HT-29 (cell line): ENCODE measurements at regions not wholly inside any gene's neighbourhood (a gene's known extent, or its start where the extent isn't known, plus 50 kb on each side); places are given as distances from the start of the nearest gene placed in this dataset.
"Not testable (repeated sequence)": the region's sequence is repeated elsewhere in the genome, so short reads cannot be mapped to it uniquely, and the experiment has no call there.

Experiments used
- DNase-seq: peaks from one replicate; pipeline ENCODE4 v3.0.0-alpha.2; 2015; ENCODE audit warnings: low spot score

GRCh38 chr11:81303038-81303664 is 1430.5 kb downstream of the FAM181B start:
- DNase-seq, result no peak

DNA sequence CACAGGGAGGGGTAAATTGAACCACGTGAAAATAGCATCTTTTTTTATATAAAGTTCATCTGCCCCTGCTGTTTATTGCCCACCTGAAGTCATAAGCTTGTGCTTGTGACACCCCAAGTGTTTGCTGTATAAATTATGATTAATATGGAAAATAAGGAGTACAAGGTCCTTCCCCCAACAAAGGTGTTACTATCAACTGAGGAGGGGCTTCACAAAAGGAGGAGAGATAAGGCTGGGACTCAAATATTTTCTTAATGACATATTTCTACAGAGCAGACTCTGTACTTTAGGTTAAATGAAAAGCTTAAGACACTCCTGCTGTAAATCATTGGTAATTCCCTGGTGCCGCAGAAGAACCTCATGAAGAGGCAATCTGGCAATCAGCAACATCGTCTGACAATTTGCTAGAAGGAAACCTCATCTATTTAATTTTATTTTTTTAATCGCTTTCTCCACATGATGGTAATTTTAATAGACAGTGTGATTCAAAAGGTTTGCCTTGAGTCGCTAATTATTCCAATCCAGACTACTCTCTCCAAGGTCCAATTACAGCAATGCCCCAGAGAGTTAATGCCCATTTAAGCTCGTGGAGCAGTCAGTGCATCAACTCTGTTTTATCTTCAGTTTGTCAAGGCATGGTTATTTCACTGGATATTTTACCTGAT is 1432.4 kb downstream of the FAM181B start:
- no peak for DNase-seq

DNA sequence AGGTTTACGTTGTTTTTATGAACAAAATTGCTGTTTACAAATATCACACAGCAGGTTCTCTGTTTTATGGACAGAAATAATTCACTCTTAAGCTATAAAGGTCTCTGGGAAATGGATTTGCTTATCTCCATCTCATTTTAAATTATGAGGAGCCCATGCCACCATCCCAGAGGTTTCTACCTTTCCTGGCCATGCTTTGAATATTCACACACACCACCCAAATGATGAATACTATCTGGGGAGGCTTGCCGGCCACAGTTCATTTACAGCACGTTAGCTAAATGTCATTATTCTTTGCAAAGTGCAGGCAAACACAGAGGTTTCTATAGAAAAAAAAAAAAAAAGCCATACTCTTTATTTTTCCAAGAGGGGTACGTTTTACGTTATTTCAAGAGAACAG is 1446.7 kb downstream of the FAM181B start:
- no peak for DNase-seq

DNA sequence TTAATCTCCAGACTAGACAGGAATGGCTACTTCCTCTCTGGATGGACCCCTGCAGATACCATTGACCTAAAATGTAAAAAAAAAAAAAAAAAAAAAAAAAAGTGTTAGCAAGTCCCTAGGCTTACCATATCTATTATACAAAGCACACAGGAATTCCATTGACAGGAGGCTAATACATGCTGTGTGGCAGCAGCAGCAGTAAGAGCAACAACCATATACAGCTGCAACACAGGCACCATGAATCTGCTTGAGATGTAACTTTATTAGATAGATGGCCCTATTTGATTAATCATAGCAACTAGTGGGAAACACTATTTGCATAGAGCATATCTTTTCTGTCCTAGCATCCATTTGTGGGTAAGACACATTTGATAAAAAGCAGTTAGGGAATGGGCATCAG is 1447.1 kb downstream of the FAM181B start:
- no peak for DNase-seq

DNA sequence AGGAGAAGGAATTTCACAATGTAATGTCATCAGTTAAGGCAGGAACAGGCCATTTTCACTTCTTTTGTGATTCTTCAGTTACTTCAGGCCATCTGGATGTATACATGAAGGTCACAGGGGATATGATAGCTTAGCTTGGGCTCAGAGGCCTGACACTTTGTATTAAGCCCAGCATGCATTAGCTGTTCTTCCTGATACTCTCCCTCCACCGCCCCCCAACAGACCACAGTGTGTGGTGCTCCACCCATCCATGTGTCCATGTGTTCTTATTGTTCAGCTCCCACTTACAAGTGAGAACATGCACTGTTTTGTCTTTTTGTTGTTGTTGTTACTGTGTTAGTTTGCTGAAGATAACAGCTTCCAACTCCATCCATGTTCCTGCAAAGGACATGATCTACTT is 1453.4 kb downstream of the FAM181B start:
- not testable (repeated sequence) for DNase-seq

DNA sequence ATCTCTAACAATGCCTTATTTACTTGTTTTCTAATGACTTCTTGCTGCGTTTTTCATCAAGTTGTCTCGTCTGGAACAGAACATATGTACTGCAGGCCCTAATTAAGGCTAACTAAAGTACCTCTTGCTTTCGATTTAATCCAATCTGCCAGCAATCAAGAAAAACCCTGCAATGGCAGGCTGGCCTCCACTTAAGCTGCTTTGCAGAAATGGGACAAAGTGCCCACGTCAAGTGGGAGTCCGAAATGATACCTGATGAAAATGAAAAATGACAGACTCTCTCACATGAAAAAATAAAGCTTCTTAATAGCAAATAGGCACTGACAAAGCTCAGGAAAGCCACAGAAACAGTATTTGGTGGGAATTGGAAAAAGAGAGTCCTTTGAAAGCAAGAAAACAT is 1454.7 kb downstream of the FAM181B start:
- DNase-seq, result no peak

- no peak for DNase-seq
Observed at GRCh38 chr11:81270686-81271085, 1463.0 kb downstream of the FAM181B start.

DNA sequence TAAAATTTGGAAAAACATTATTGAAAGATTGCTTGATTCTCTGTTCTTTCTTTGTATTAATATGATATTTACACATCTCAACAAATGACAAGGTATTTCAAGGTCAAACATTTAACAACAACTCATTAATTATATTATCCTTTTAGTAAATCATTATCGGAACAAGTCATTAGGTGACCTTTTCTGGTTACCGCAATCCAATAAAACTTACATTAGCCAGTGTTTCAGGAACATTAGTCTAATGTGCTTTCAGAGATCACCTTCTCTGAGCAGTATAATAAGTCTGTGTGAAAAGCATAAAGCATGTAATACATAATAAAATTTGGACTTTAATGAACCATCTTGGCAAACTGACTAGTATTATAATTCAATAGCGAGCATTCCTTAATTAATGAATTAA is 1466.4 kb downstream of the FAM181B start:
- no peak for DNase-seq

DNA sequence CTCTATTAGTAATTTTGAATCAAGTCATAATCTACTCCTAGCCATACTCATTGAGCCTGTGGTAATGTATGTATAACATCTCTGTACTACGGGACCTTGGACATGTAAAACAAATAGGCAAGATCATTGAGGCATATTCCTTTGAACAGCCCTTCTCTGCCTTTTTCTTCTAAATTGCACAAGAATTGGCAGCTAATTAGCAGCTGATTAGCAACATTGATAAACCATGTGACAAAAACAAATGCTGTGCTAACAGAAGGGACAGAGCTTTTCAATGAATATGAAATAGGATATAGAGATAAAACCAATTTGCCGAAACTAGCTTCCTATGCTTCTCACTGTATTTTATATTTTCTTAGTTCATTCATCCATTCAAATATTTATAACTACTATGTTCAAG is 1474.2 kb downstream of the FAM181B start:
- DNase-seq, result no peak

DNA sequence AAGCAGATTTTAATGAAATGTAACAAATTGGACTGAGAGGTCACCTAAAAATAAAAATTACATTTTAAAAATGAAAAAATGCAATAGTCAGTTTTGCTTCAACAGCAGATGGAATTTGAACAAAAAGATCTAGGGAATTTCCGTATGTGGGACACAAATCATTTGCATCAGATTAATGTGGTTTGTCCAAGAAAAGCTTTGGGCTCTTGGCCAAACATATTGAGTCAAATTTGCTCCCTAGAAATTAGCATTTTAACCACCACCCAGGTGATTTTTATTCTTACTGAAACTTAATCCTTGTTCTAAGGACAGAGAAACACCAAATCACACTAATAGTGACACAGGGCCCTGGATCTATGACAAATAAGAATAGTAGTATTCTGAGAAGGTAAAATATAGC is 1477.8 kb downstream of the FAM181B start:
- DNase-seq, result no peak

DNA sequence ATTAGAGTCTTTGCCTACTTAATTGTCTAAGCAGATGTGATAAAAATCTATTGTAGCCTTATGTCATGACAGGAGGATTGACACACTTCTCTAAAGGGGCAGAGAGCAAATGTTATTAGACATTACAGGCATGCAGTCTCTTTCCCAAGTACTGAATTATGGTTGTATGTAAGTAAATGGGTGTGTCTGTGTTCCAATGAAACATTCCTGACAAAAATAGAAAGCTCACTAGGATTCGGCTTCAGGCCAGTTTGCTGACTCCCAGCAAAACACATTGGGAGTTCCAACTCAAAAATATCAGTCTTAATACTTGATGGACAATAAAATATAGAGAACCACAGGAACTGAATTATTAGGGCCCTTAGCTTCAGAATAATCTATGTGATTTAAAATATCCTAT is 1480.4 kb downstream of the FAM181B start:
- DNase-seq, result no peak

- peak; percentile 54 for DNase-seq
Observed at GRCh38 chr11:81246941-81247340, 1486.7 kb downstream of the FAM181B start.

DNA sequence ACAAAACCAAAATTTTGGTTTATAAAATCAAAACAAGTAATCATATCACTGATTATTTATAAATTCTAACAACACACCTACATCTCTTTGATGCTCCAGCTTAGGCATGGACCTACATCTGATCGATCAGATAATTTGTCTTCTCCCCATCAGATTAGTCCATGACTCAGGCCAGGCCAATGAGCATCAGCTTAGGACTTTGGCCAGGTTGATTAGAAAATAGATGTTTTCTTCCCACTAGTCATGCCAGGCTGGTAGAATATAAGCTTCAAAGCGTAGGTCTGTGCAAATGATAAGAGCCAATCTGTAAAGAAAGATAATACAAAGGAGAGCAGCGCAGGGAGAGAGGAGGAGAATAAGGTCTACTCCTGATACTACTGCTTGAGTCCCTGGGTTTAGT is 1487.9 kb downstream of the FAM181B start:
- DNase-seq, result no peak

GRCh38 chr11:81241672-81242275 is 1491.9 kb downstream of the FAM181B start:
- no peak for DNase-seq

GRCh38 chr11:81237139-81237538 is 1496.5 kb downstream of the FAM181B start:
- peak; percentile 88 for DNase-seq

DNA sequence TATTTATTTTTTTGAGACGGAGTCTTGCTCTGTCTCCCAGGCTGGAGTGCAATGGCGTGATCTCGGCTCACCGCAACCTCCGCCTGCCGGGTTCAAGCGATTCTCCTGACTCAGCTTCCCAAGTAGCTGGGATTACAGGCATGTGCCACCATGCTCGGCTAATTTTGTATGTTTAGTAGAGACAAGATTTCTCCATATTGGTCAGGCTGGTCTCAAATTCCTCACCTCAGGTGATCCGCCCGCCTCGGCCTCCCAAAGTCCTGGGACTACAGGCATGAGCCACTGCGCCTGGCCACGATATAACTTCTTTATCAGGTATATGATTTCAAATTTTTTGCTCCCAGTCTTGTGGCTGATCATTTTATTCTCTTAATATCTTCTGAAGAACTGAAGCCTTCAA is 1506.3 kb downstream of the FAM181B start:
- not testable (repeated sequence) for DNase-seq

DNA sequence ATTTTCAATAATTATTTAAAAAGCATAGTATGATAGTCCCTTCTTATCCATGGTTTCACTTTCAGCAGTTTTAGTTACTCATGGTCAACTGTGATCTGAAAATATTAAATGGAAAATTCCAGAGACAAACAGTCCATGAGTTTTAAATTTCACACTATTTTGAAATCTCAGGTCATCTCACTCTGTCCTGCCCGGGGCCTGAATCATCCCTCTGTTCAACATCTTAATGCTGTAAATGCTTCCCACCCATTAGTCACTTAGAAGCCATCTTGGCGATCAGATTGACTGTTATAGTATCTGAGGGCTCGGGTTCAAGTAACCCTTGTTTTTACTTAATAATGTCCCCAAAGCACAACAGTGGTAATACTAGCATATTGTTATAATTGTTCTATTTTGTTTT is 1509.3 kb downstream of the FAM181B start:
- DNase-seq, result no peak

DNA sequence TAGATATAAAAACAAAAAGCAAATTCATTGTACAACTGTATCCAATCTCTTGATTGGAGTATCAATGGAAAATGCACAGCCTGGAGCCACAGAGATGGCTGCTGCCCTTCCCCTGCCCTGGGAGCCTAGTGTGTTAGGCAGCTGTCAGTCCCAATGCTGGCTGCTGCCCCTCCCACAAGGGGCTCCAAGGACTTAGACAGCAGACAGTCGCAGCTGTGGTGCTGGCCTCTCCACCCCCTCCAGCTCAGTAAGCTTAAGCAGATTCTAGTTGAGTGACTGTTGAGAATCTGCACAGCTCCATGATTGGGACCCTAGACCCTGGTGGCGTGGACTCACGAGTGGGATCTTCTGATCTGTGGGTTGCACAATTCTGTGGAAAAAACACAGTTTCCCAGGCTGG is 1511.2 kb downstream of the FAM181B start:
- no peak for DNase-seq

DNA sequence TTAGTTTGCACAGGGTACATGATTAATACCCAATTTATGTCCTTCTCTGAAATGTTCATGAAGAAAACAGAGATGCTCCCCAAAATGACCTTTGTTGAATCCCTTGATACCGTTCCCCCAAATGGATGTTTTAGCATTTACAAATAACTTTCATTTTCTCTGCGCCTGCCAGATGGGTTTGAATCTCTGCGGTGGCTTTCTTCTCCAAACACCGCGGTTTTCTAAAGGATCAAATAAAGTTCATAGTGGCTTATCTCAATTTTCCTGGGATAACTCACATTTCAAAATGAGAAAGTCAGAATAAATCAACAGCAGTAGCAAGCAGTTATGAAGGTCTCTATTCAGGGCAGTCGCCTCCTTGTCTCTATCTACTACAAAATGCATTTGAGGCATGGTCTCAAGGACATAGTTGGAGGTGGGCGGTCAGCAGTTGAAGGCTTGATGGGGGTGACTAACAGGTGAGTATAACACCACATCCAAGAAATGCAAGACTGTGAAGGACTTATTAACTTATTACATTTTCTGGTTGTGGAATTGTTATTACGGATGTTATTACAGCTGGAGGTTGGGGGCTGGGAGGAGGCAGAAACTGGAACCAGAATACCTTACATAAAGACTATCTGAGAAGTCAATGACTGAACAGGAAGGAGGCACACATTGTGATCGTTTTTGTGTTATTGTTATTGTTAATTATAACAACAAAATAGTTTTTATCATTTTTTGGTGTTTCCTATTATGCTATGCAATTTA is 1513.3 kb downstream of the FAM181B start:
- no peak for DNase-seq

- DNase-seq, result no peak
Observed at GRCh38 chr11:81219661-81220060, 1514.0 kb downstream of the FAM181B start.

GRCh38 chr11:81218440-81218839 is 1515.2 kb downstream of the FAM181B start:
- DNase-seq, result no peak

- DNase-seq, result no peak
Observed at GRCh38 chr11:81211050-81211449, 1522.6 kb downstream of the FAM181B start.
